Ascending aorta (tissue), 2 donors: ENCODE measurements at regions not wholly inside any gene's neighbourhood (a gene's known extent, or its start where the extent isn't known, plus 50 kb on each side); places are given as distances from the start of the nearest gene placed in this dataset.

Experiments
- DNase-seq, 2 donors: peaks; one replicate each; pipeline ENCODE4 v3.0.0-alpha.2; 2019; ENCODE audit warnings: low spot score in 2 of 2
- H3K27ac ChIP-seq, 2 donors: fragments of 200-600 bp; sonication (generic); one replicate each; pipeline ENCODE4 v1.5.1; 2016 to 2017; ENCODE audit warnings: mild to moderate bottlenecking in 1 of 2
- H3K27me3 ChIP-seq: fragments of 200-600 bp; sonication (generic); one replicate; pipeline ENCODE4 v1.5.1; 2017
- H3K36me3 ChIP-seq, 2 donors: fragments of 200-600 bp; sonication (generic); one replicate each; pipeline ENCODE4 v1.5.1; 2016
- H3K4me1 ChIP-seq, 2 donors: fragments of 200-600 bp; sonication (generic); one replicate each; pipeline ENCODE4 v1.5.1; 2016 to 2017; ENCODE audit warnings: mild to moderate bottlenecking in 1 of 2
- H3K4me3 ChIP-seq, 2 donors: fragments of 200-600 bp; sonication (generic); one replicate each; pipeline ENCODE4 v1.5.1; 2016 to 2017; ENCODE audit warnings: mild to moderate bottlenecking in 1 of 2
- H3K9me3 ChIP-seq, 2 donors: fragments of 200-600 bp; sonication (generic); one replicate each; pipeline ENCODE4 v1.5.1; 2016
- CTCF ChIP-seq, 3 experiments: fragments of 200-600 bp in 2 of 3; fragments of 450-650 bp in 1 of 3; sonication (generic) in 2 of 3; IDR thresholded peaks; one replicate each; pipeline ENCODE4 v1.5.1; 2016 to 2019; ENCODE audit warnings: antibody characterized with exemption in 3 of 3, mild to moderate bottlenecking in 1 of 3, moderate library complexity in 1 of 3
- intact Hi-C: fragments of 100-400 bp; cut with DNase I; formaldehyde crosslinking; loops from one replicate; pipeline ENCODE4 v1.15.1; 2023

- H3K36me3 ChIP-seq = no peaks in the 10 kb centered on the region
- H3K4me3 ChIP-seq = no peak overlapping the region
- no peaks in the 10 kb centered on the region for H3K9me3 ChIP-seq
- no peak overlapping the region for H3K27ac ChIP-seq
- DNase-seq = no peak
- intact Hi-C loops = loop anchor here (2.0 to 5.0 kb wide), 2 partner anchors 43 to 366 kb away; no protein-coding TSS in a partner anchor
- no peaks in the 10 kb centered on the region for H3K4me1 ChIP-seq
- peak; percentile 58 to 86 (median 85) for TF ChIP-seq CTCF (IDR thresholded peaks at IDR 0.05)
- H3K27me3 ChIP-seq = no peaks in the 10 kb centered on the region
These were observed 52.3 kb upstream of the IFNGR1 start for GRCh38 chr6:137271245-137272183.

- intact Hi-C loops = loop anchor here (2.0 to 5.0 kb wide), 2 partner anchors 45 to 367 kb away; no protein-coding TSS in a partner anchor
- H3K36me3 ChIP-seq = no peaks in the 10 kb centered on the region
- no peak overlapping the region for H3K27ac ChIP-seq
- no peaks in the 10 kb centered on the region for H3K4me1 ChIP-seq
- no peak overlapping the region for H3K4me3 ChIP-seq
- no peak for DNase-seq
- H3K9me3 ChIP-seq = no peaks in the 10 kb centered on the region
- TF ChIP-seq CTCF (IDR thresholded peaks at IDR 0.05) = no peak
- no peaks in the 10 kb centered on the region for H3K27me3 ChIP-seq
These were observed 50.6 kb upstream of the IFNGR1 start for GRCh38 chr6:137269803-137270202.

GRCh38 chr6:137269347-137269746, 50.2 kb upstream of the IFNGR1 start:
- no peak overlapping the region for H3K4me3 ChIP-seq
- H3K27ac ChIP-seq = no peak overlapping the region
- no peaks in the 10 kb centered on the region for H3K27me3 ChIP-seq
- H3K36me3 ChIP-seq = no peaks in the 10 kb centered on the region
- H3K9me3 ChIP-seq = no peaks in the 10 kb centered on the region
- no peaks in the 10 kb centered on the region for H3K4me1 ChIP-seq
- intact Hi-C loops = no loop called here
- no peak for TF ChIP-seq CTCF (IDR thresholded peaks at IDR 0.05)
- no peak for DNase-seq
